ENCODE measurements at regions not wholly inside any gene's neighbourhood (a gene's known extent, or its start where the extent isn't known, plus 50 kb on each side); places are given as distances from the start of the nearest gene placed in this dataset.
"Not testable (repeated sequence)": the region's sequence is repeated elsewhere in the genome, so short reads cannot be mapped to it uniquely, and the experiment has no call there.

DNA sequence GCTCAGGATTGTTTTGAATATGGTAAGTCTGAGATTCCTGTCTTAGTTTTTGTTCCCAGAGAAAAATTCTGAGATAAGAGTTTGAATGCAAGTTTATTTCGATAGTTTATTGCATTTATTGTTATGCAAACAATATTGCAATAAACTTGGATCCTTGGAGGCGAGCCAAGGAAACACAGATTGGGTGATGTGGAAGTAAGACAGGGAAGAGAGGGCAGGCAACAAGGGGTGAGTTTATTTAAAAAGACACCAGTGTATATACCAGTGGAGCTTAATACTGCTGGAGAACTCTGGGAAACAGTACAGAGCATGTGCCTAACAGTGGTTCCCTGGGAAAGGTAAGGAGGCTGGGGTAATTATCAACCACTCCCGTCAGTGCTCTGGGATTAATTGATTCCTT lies 87.5 kb upstream of the NEDD4L start:
- in situ Hi-C loops (cut with HindIII; ENCODE audit: low sequenced_read_pairs): no loop called here

GRCh38 chr18:57954935-57955334 lies 89.1 kb upstream of the NEDD4L start:
- in situ Hi-C loops (cut with HindIII; ENCODE audit: low sequenced_read_pairs): no loop called here

GRCh38 chr18:57953883-57954282 lies 90.1 kb upstream of the NEDD4L start:
- in situ Hi-C loops (cut with HindIII; ENCODE audit: low sequenced_read_pairs): no loop called here

- in situ Hi-C loops (cut with HindIII; ENCODE audit: low sequenced_read_pairs): no loop called here
Observed at GRCh38 chr18:57951999-57952774, 91.8 kb upstream of the NEDD4L start.

- in situ Hi-C loops (cut with HindIII; ENCODE audit: low sequenced_read_pairs): no loop called here
Observed at GRCh38 chr18:57951117-57951796, 92.8 kb upstream of the NEDD4L start.

- in situ Hi-C loops (cut with HindIII; ENCODE audit: low sequenced_read_pairs): no loop called here
Observed at GRCh38 chr18:57950542-57950941, 93.5 kb upstream of the NEDD4L start.

DNA sequence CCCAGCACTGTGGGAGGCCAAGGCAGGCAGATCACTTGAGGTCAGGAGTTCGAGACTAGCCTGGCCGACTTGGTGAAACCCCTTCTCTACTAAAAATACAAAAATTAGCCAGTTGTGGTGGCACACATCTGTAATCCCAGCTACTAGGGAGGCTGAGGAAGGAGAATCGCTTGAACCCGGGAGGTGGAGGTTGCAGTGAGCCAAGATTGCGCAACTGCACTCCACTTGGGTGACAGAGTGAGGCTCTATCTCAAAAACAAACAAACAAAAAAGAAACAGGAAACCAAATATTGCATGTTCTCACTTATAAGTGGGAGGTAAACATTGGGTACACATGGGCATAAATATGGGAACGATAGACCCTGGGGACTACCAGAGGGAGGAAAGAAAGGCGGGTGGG lies 94.7 kb upstream of the NEDD4L start:
- in situ Hi-C loops (cut with HindIII; ENCODE audit: low sequenced_read_pairs): not testable (repeated sequence)

DNA sequence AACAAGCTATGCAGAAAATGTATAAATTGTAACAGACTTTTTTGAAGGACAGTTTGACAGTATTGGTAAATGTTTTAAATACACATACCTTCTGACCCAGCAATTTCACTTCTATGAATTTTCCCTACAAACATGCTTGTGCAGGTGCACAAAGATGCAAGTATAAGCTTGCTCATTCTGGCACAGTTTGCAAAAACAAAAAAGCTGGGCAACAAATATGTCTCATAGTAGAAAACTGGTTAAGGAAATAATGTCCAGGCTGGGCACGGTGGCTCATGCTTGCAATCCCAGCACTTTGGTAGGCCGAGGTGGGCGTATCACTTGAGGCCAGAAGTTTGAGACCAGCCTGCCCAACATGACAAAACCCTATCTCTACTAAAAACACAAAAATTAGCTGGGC lies 96.9 kb upstream of the NEDD4L start:
- in situ Hi-C loops (cut with HindIII; ENCODE audit: low sequenced_read_pairs): no loop called here

DNA sequence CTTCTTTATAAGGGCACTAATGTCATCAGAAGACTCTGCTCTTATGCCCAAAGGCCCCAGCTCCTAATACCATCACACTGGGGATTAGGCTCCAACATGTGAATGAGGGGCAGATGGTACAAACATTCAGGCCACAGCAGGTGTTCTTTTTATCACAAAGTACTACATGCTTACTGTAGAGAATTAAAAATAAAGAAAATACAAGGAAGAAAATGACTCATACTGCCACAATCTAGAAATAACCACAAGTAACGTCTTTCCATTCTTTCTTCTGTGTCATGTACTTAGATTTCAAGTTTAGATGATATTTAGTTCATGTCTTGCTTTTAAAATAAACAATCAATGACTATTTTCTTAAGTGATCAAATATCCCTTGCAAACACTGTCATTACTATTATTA lies 100.3 kb upstream of the NEDD4L start:
- in situ Hi-C loops (cut with HindIII; ENCODE audit: low sequenced_read_pairs): no loop called here

DNA sequence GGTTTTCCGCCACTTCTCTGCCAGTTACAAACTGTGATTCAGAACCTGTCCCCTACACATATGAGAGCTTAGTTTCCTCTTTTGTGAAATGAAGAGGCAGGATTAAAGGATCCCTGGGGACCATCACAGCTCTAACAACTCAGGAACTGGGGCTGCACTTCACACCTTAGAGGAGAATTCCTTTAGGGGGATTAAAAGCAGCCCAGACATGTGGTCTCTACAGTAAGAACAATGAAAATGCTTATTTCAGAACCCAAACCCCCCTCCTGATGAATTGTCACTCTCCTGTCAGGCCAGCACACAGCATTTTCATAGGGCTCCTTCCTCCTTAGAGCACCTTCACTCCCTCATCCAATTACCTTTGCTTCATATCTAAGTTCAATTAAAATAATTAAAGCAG lies 101.5 kb upstream of the NEDD4L start:
- in situ Hi-C loops (cut with HindIII; ENCODE audit: low sequenced_read_pairs): no loop called here

GRCh38 chr18:57941841-57942489 lies 102.1 kb upstream of the NEDD4L start:
- in situ Hi-C loops (cut with HindIII; ENCODE audit: low sequenced_read_pairs): no loop called here

DNA sequence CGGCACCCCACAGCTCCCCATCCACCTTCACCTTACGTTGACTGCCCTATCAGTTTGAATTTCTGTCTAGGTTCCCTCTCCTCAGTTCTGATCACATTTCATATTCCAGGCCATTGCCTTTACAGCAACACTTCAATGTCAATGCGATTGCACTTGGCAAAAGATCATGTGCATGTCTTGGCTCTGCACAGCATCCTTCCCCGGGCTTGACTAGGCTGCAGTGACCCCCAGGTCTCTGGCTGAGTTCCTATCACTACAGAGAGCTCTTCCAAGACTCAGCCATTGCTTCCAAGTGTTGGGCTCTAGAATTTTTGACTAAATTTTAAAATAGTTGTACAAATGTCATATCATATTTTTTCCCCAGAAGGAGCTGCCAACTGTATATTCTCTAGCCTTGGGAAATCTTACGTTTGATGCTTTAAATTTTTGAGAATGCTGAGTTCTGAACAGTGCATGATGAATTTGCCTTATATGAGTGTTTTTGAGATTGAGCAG lies 103.8 kb upstream of the NEDD4L start:
- in situ Hi-C loops (cut with HindIII; ENCODE audit: low sequenced_read_pairs): no loop called here

DNA sequence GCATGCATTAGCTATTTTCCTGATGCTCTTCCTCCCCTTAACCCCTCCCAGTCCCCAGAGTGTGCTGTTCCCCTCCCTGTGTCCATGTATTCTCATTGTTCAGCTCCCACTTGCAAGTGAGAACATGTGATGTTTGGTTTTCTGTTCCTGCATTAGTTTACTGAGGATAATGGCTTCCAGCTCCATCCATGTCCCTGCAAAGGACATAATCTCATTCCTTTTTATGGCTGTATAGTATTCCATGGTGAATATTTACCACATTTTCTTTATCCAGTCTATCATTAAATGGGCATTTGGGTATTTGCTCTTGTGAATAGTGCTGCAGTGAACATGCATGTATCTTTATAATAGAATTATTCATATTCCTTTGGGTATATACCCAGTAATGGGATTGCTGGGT lies 109.7 kb upstream of the NEDD4L start:
- in situ Hi-C loops (cut with HindIII; ENCODE audit: low sequenced_read_pairs): not testable (repeated sequence)

GRCh38 chr18:57931038-57931437 lies 113.0 kb upstream of the NEDD4L start:
- in situ Hi-C loops (cut with HindIII; ENCODE audit: low sequenced_read_pairs): no loop called here

- in situ Hi-C loops (cut with HindIII; ENCODE audit: low sequenced_read_pairs): no loop called here
Observed at GRCh38 chr18:57930476-57930875, 113.5 kb upstream of the NEDD4L start.

- in situ Hi-C loops (cut with HindIII; ENCODE audit: low sequenced_read_pairs): no loop called here
Observed at GRCh38 chr18:57929922-57930321, 114.1 kb upstream of the NEDD4L start.

- in situ Hi-C loops (cut with HindIII; ENCODE audit: low sequenced_read_pairs): no loop called here
Observed at GRCh38 chr18:57928466-57928865, 115.6 kb upstream of the NEDD4L start.

GRCh38 chr18:57927511-57927910 lies 116.5 kb upstream of the NEDD4L start:
- in situ Hi-C loops (cut with HindIII; ENCODE audit: low sequenced_read_pairs): no loop called here

DNA sequence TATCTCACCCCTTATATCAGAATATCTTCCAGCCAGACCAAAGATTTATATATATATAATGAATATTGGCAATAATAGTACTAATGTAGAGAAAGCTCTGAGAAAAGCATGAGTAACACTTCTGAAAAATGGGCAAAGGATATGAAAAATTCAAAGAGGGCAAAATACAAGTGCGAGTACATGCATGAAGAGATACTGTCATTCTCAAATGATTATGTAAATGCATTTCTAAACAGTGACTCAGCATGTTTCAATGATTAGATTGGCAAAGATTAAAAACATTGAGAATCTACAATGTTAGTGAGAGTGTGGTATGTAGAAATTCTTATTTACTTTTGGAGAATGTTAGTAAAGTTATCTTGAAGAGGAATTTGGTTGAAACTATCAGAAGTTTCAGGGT lies 118.3 kb upstream of the NEDD4L start:
- in situ Hi-C loops (cut with HindIII; ENCODE audit: low sequenced_read_pairs): no loop called here

DNA sequence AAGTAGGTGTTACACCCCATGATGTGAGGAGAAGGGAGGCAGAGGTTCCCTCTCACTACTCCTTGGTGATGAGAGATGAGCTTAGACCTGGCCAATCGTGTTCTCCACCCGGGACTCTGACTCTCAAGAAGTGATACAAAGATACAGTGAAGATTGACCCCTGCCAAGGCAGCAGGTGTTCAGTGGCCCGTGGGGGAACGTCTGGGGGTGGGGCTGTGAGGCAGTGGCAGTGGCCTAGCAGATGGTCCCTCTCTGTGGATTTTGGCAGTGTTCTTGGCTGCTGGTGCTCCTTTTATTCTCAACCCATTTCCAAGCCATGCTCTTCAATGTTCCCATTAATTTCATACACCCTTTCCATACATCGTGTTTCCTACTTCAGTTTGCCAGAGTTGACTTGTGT lies 120.4 kb upstream of the NEDD4L start:
- in situ Hi-C loops (cut with HindIII; ENCODE audit: low sequenced_read_pairs): no loop called here

- in situ Hi-C loops (cut with HindIII; ENCODE audit: low sequenced_read_pairs): no loop called here
Observed at GRCh38 chr18:57922885-57923284, 119.8 kb upstream of the ATP8B1 start.

- in situ Hi-C loops (cut with HindIII; ENCODE audit: low sequenced_read_pairs): no loop called here
Observed at GRCh38 chr18:57921708-57922107, 118.6 kb upstream of the ATP8B1 start.
